ENCODE measurements at regions not wholly inside any gene's neighbourhood (a gene's known extent, or its start where the extent isn't known, plus 50 kb on each side); places are given as distances from the start of the nearest gene placed in this dataset.
A peak's percentile ranks its signal among the peaks of the same experiment; 100 is the strongest.

DNA sequence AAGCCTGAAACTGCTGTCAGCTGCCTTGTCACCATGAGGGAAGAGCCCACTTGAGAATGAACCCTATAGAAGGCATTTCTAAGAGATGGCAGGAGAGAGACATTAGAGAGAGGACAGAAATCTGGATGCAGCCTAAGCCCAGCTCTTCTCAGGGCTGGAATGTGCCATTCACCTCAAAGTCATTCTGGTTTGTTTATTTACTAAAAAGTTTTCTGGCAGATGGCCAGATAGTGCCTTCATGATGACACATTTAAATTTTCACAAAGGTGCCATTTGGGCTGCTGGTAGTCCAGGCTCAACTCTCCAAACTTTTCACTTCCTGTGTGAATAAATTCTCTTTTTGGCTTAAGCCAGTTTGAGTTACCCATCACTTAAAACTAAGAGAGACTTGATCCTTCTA lies 144.6 kb upstream of the ZNF366 start:
- DNase-seq (ENCODE audit: low spot score), result no peak
- H3K79me2 ChIP-seq (ENCODE audit: low read depth), result no peaks in the 10 kb centered on the region
- Mint-ChIP-seq H3K4me3 (no peak overlapping the region), H3K27ac (no peak overlapping the region), H3K9me3 (no peaks in the 10 kb centered on the region), H3K36me3 (no peaks in the 10 kb centered on the region), H3K4me1 (peaks cover 65% of the 10 kb centered on the region), H3K27me3 (ENCODE audit: insufficient read depth, low read depth) (peaks cover 2% of the 10 kb centered on the region)
- TF ChIP-seq EZH2phosphoT487 (IDR thresholded peaks at IDR 0.05) (no peak), CTCF (IDR thresholded peaks at IDR 0.05) (no peak), EZH2 (IDR thresholded peaks at IDR 0.05) (no peak)
- no peak overlapping the region for H3K27ac ChIP-seq
- H3K4me1 ChIP-seq, result no peaks in the 10 kb centered on the region
- H3K9ac ChIP-seq, result no peak overlapping the region
- no peak overlapping the region for H2AFZ ChIP-seq (replicated peaks)
- H3F3A ChIP-seq (ENCODE audit: low read depth), result no peaks in the 10 kb centered on the region
- no peak overlapping the region for H3K4me2 ChIP-seq
- H3K4me3 ChIP-seq, result no peak overlapping the region
- no peaks in the 10 kb centered on the region for H4K20me1 ChIP-seq (ENCODE audit: low read depth)
- H3K36me3 ChIP-seq, result no peaks in the 10 kb centered on the region
- H3K9me3 ChIP-seq (ENCODE audit: low read depth), result no peaks in the 10 kb centered on the region
- H3K27me3 ChIP-seq, result no peaks in the 10 kb centered on the region

DNA sequence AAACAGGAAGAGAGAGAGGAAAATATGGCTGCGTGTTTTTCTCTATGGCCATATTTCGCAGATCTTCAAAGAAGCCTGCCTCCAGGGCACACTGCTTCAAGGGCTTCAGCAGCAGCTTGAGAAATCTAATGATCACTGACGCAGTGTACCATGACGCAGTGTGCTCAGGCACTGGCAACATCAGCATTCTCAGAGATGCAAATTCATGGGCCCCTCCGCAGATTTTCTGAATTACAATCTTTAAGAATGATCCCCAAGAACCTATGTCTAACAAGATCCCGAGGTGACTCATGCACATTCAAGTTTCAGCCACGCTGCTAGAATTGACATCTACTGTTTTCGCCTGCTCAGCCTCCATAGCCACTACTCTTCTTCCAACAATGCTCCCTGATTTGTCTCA lies 143.9 kb upstream of the ZNF366 start:
- TF ChIP-seq CTCF (IDR thresholded peaks at IDR 0.05) (no peak), EZH2 (IDR thresholded peaks at IDR 0.05) (no peak), EZH2phosphoT487 (IDR thresholded peaks at IDR 0.05) (no peak)
- H3K4me1 ChIP-seq, result no peaks in the 10 kb centered on the region
- no peaks in the 10 kb centered on the region for H3K79me2 ChIP-seq (ENCODE audit: low read depth)
- no peak overlapping the region for H3K9ac ChIP-seq
- H3K4me1 Mint-ChIP-seq, result peaks cover 63% of the 10 kb centered on the region
- no peak for DNase-seq (ENCODE audit: low spot score)
- no peaks in the 10 kb centered on the region for H4K20me1 ChIP-seq (ENCODE audit: low read depth)
- no peak overlapping the region for H3K27ac ChIP-seq
- H3K36me3 ChIP-seq, result no peaks in the 10 kb centered on the region
- no peak overlapping the region for H3K27ac Mint-ChIP-seq
- H3K4me2 ChIP-seq, result no peak overlapping the region
- H3K9me3 Mint-ChIP-seq, result no peaks in the 10 kb centered on the region
- no peaks in the 10 kb centered on the region for H3K27me3 ChIP-seq
- no peak overlapping the region for H3K4me3 ChIP-seq
- no peak overlapping the region for H3K4me3 Mint-ChIP-seq
- H3F3A ChIP-seq (ENCODE audit: low read depth), result no peaks in the 10 kb centered on the region
- no peak overlapping the region for H2AFZ ChIP-seq (replicated peaks)
- H3K27me3 Mint-ChIP-seq (ENCODE audit: insufficient read depth, low read depth), result peaks cover 2% of the 10 kb centered on the region
- H3K36me3 Mint-ChIP-seq, result no peaks in the 10 kb centered on the region
- H3K9me3 ChIP-seq (ENCODE audit: low read depth), result no peaks in the 10 kb centered on the region

GRCh38 chr5:72649449-72649848 lies 142.2 kb upstream of the ZNF366 start:
- no peaks in the 10 kb centered on the region for H3K9me3 ChIP-seq (ENCODE audit: low read depth)
- no peaks in the 10 kb centered on the region for H3K79me2 ChIP-seq (ENCODE audit: low read depth)
- DNase-seq (ENCODE audit: low spot score), result no peak
- H3K4me2 ChIP-seq, result no peak overlapping the region
- no peaks in the 10 kb centered on the region for H3K36me3 ChIP-seq
- peak overlapping the region; percentile 59 for H3K27ac Mint-ChIP-seq
- no peak for TF ChIP-seq EZH2phosphoT487 (IDR thresholded peaks at IDR 0.05)
- peak overlapping the region; percentile 48 for H2AFZ ChIP-seq (replicated peaks)
- H4K20me1 ChIP-seq (ENCODE audit: low read depth), result no peaks in the 10 kb centered on the region
- H3K4me1 ChIP-seq, result no peaks in the 10 kb centered on the region
- H3K4me1 Mint-ChIP-seq, result peaks cover 60% of the 10 kb centered on the region
- no peaks in the 10 kb centered on the region for H3K36me3 Mint-ChIP-seq
- no peak overlapping the region for H3K4me3 ChIP-seq
- H3K27ac ChIP-seq, result no peak overlapping the region
- H3K9me3 Mint-ChIP-seq, result no peaks in the 10 kb centered on the region
- no peak overlapping the region for H3K4me3 Mint-ChIP-seq
- no peaks in the 10 kb centered on the region for H3K27me3 ChIP-seq
- H3F3A ChIP-seq (ENCODE audit: low read depth), result no peaks in the 10 kb centered on the region
- no peak overlapping the region for H3K9ac ChIP-seq
- H3K27me3 Mint-ChIP-seq (ENCODE audit: insufficient read depth, low read depth), result peaks cover 2% of the 10 kb centered on the region

DNA sequence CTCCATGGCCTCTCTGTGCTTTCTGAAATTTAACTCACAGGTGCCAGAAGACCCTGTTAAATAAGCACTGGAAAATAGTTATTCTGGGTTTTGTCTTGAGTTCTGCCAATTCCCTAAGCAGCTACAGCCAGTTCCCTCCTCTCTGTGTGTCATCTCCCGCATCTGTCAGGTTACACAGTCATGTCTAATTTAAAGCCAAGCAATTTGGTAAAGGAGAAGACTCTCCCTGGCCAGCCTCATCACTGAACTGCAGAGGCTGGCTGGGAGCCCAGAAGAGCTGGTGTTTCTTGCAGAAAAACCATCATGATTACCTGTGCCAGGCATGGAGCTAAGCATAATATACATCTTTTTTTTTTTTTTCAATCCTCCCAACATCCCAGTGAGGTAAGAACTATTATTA lies 141.3 kb upstream of the ZNF366 start:
- Histone ChIP-seq H3K79me2 (ENCODE audit: low read depth) (no peaks in the 10 kb centered on the region), H2AFZ (replicated peaks) (no peak overlapping the region), H3K4me3 (no peak overlapping the region), H3K4me2 (no peak overlapping the region), H3K27ac (no peak overlapping the region), H3K4me1 (no peaks in the 10 kb centered on the region), H3K27me3 (no peaks in the 10 kb centered on the region), H3K9ac (no peak overlapping the region), H3K9me3 (ENCODE audit: low read depth) (no peaks in the 10 kb centered on the region), H4K20me1 (ENCODE audit: low read depth) (no peaks in the 10 kb centered on the region), H3K36me3 (no peaks in the 10 kb centered on the region), H3F3A (ENCODE audit: low read depth) (no peaks in the 10 kb centered on the region)
- no peaks in the 10 kb centered on the region for H3K36me3 Mint-ChIP-seq
- peak overlapping the region; percentile 59 for H3K27ac Mint-ChIP-seq
- H3K4me3 Mint-ChIP-seq, result no peak overlapping the region
- H3K27me3 Mint-ChIP-seq (ENCODE audit: insufficient read depth, low read depth), result peaks cover 2% of the 10 kb centered on the region
- TF ChIP-seq EZH2phosphoT487 (IDR thresholded peaks at IDR 0.05) (no peak), CTCF (IDR thresholded peaks at IDR 0.05) (no peak), EZH2 (IDR thresholded peaks at IDR 0.05) (no peak)
- peaks cover 52% of the 10 kb centered on the region for H3K4me1 Mint-ChIP-seq
- no peak for DNase-seq (ENCODE audit: low spot score)
- H3K9me3 Mint-ChIP-seq, result no peaks in the 10 kb centered on the region
